GM12874 (cell line): ENCODE measurements at regions not wholly inside any gene's neighbourhood (a gene's known extent, or its start where the extent isn't known, plus 50 kb on each side); places are given as distances from the start of the nearest gene placed in this dataset.

Source experiments
- TF ChIP-seq, protein P1 (sequence below): IDR thresholded peaks from 2 replicates; pipeline ENCODE4 v1.5.1; 2011; ENCODE audit warnings: low read depth, mild to moderate bottlenecking, control low read depth, low read length, moderate library complexity; ENCODE audit not compliant: insufficient read depth

DNA sequence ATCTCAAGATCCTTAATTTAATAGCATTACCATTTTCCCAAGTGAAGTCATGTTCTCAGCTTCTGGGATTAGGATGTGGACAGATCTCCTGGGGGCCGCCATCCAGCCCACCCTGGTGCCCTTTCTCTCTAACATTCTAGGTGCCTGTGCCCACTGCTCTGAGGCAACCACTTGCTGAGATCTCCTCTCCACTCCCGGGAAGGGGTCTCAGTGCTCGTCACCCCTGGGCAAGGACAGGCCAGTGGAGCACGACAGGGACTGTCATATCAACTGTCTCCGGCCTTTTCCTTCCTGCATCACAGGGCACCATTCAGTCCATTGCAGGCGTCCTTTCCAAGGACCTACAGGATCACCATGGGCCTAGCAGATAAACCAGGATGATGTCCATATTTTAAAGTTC lies 304.8 kb downstream of the AJAP1 start:
- TF ChIP-seq, protein P1, sequence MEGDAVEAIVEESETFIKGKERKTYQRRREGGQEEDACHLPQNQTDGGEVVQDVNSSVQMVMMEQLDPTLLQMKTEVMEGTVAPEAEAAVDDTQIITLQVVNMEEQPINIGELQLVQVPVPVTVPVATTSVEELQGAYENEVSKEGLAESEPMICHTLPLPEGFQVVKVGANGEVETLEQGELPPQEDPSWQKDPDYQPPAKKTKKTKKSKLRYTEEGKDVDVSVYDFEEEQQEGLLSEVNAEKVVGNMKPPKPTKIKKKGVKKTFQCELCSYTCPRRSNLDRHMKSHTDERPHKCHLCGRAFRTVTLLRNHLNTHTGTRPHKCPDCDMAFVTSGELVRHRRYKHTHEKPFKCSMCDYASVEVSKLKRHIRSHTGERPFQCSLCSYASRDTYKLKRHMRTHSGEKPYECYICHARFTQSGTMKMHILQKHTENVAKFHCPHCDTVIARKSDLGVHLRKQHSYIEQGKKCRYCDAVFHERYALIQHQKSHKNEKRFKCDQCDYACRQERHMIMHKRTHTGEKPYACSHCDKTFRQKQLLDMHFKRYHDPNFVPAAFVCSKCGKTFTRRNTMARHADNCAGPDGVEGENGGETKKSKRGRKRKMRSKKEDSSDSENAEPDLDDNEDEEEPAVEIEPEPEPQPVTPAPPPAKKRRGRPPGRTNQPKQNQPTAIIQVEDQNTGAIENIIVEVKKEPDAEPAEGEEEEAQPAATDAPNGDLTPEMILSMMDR: no peak

DNA sequence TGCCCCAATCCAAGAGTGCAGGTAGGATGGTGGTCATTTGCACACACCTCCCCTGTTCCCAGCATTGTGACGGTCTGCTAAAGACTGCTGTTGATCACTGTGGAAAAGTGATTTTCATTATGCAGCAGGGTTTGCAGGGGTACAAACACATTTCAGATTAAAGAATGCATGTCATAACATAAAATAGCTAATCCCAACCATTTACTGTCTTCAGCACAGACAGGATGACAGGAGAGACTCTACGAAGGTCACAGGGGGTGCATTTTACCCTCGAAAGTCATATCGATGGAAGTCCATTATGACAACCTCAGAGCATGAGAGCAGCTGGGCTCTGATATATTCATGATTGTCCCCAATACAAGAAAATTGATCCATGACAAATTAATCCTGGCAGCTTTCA lies 302.6 kb downstream of the AJAP1 start:
- TF ChIP-seq, protein P1: no peak

DNA sequence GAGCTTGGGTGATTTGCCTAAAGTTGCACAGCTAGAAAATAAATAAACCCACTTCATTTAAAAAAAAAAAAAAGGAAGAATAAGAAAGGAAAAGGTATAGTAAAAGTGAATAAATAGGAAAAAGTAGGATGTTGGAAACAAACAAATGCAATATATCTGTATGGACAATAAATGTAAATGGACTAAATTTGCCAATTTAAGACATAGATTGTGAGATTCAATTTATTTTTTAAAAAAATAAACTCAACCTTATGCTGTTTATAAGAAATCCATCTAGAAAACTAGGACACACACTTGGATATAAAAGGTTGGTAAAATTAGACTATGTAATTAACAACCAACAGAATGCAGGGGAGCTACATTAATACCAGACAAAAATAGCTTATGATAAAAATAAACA lies 300.0 kb downstream of the AJAP1 start:
- TF ChIP-seq, protein P1: no peak

DNA sequence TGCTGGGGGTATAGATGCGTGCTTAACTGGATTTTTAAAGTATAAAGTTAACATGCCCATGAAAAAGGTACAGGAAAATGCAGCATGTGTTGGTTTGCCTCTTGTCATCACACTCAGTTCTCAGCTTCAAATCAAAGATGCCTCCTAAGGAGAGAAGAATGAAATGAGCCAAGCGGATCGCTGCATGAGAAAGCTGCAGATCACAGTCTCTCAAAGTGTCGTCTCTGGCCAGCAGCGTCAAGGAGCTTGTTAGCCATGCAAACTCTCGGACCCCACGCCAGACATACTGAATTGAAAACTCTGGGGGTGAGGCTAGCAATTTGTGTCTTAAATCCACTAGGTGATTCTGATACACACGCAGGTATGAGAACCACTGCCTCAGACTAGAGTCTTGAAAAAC lies 297.2 kb downstream of the AJAP1 start:
- TF ChIP-seq, protein P1: no peak

DNA sequence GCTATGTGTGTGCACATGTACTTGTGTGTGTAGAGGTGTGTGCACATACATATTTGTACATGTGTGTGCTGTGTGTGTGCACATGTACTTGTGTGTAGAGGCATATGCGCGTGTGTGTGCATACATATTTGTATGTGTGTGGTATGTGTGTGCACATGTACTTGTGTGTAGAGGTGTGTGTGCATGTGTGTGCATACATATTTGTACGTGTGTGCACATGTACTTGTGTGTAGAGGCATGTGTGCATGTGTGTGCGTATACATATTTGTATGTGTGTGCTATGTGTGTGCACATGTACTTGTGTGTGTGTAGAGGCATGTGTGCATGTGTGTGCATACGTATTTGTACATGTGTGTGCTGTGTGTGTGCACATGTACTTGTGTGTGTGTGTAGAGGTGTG lies 291.9 kb downstream of the AJAP1 start:
- TF ChIP-seq, protein P1: no peak

DNA sequence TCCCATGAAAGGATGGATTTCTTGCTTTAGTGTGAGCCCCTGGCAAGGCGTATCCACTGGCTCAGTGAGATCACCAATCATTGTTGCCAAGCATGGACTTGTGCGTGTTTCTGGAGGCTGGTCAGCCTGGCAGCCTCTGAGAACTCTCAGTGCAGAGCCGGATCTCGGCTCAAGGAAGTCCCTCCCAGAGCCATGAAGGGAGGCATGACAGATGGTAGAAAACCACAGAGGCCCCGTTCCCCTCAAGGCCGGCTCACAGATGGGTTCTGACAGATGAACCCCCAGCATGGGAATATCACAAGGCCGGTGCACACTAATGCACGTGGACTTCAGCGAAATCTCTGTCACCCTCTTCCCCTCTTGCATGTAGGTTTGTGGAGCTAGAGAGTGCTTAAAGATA lies 290.5 kb downstream of the AJAP1 start:
- TF ChIP-seq, protein P1: no peak

DNA sequence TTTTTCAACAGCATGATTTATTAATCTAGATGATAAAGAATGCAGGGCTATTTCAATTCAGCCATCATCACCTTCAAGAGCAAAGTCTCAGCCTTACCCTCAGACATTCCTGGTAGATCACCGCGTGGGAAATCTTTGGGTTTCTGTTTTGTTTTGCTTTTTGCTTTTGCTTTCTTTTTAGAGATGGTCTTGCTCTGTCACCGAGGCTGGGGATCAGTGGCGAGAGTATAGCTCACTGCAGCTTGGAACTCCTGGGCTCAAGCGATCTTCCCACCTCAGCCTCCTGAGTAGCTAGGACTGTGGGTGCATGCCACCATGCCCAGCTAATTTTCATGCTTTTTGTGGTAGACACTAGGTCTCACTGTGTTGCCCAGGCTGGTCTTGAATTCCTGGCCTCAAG lies 289.7 kb downstream of the AJAP1 start:
- TF ChIP-seq, protein P1: no peak

DNA sequence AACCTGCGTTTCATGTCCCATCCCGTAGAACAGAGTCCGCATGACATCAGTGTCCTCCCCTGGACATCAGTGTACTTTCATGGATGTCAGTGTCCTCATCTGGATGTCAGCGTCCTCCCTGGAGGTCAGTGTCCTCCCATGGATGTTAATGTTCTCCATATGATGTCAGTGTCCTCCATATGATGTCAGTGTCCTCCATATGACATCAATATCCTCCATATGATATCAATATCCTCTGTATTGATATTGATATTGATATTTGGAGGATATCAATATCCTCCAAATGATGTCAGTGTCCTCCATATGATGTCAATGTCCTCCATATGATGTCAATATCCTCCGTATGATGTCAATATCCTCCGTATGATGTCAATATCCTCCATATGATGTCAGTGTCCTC lies 284.9 kb downstream of the AJAP1 start:
- TF ChIP-seq, protein P1: no peak
